ENCODE measurements at regions not wholly inside any gene's neighbourhood (a gene's known extent, or its start where the extent isn't known, plus 50 kb on each side); places are given as distances from the start of the nearest gene placed in this dataset.

DNA sequence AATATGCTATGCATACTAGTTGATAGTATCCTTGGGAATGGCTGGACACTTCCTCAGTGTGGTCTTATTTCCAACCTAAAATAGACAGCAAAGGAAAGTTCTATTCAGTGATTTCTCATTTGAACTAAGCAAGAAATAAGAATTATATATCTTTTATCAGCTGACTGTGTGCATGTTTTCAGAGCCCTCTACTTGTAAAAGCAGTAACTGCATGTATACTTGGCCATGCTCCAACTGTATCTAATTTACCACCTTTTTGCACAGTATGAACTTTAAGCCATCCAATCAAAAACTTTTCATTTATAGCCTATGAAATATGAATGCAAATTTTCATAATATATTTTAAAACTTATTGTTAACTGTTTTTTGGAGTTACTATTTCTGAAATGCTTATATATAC, 136.4 kb upstream of the PCDH9 start:
- TF ChIP-seq CTCF (IDR thresholded peaks at IDR 0.05), result no peak
- TF ChIP-seq POLR2A (IDR thresholded peaks at IDR 0.05), result no peak
- Histone ChIP-seq H3K9me3 (no peaks in the 10 kb centered on the region), H3K27me3 (no peaks in the 10 kb centered on the region), H3K36me3 (no peaks in the 10 kb centered on the region), H3K27ac (no peak overlapping the region), H3K4me3 (no peak overlapping the region), H3K4me1 (no peaks in the 10 kb centered on the region)
- DNase-seq (ENCODE audit: low spot score in 2 of 2), result no peak

DNA sequence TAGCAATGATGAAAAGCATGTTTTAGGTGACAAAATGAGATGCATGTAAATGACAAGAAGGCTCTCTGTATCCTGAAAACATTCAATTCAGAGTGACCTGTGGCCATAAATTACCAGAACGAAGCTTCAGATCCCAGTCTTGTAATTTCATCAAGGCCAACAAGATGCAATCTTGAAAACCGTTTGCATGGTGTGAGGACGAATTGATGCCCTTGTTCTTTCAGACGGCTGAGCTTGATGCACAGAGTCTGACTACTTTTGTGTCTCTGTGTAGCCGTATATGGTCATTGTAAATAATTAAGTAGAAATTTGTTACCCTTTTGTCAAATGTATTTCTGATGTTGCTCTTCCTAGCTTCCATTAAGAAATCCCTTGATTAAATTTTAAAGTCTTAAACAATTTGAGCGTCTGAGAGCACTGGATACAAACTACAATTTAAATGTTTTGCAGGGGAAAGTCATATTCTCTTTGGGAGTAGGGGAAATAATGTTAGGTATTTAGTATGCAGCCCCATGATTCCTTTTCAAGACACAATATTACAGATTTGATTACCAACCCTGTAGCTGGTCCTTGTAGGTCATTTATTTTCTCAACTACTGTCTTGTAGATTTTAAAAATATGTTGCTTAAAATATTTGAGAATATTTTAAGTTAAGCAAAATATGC, 125.8 kb upstream of the PCDH9 start:
- Histone ChIP-seq H3K27ac (no peak overlapping the region), H3K36me3 (no peaks in the 10 kb centered on the region), H3K4me1 (peaks cover 0 to 4% (median 0%) of the 10 kb centered on the region in 4 donors), H3K4me3 (no peak overlapping the region), H3K9me3 (no peaks in the 10 kb centered on the region), H3K27me3 (no peaks in the 10 kb centered on the region)
- 45 to 46% methylated on average over 6 of the region's 6 CpGs for WGBS, 2 donors
- TF ChIP-seq POLR2A (IDR thresholded peaks at IDR 0.05), result no peak
- no peak for TF ChIP-seq EP300 (IDR thresholded peaks at IDR 0.05)
- no peak for DNase-seq (ENCODE audit: low spot score in 2 of 2)

DNA sequence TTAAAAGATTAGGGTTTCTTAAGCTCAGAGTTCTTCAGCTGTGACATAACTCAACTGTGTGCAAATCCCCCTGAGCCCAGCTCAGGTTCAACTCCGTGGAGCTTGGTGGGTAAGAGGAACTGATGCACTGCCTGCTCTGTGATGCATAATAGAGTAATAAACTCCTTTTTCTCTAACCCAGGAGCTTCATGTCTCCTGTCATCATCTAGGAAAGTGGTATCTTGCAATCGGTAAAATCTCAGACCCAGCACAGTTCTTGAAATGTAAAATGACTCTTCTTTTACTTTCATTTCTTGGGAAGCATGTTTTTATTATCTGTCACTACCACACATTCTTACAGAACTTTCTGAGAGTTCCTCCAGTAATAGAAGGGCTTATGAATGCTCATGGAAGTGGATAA, 123.8 kb upstream of the PCDH9 start:
- no peak for DNase-seq (ENCODE audit: low spot score in 2 of 2)
- Histone ChIP-seq H3K4me3 (peak overlapping the region in 2 of 4 donors; percentile 8 to 14), H3K27me3 (no peaks in the 10 kb centered on the region), H3K27ac (no peak overlapping the region), H3K9me3 (no peaks in the 10 kb centered on the region), H3K4me1 (peaks cover 0 to 4% (median 0%) of the 10 kb centered on the region in 4 donors), H3K36me3 (no peaks in the 10 kb centered on the region)
- TF ChIP-seq EP300 (IDR thresholded peaks at IDR 0.05) (no peak), CTCF (IDR thresholded peaks at IDR 0.05) (no peak), POLR2A (IDR thresholded peaks at IDR 0.05) (no peak)
- 24 to 44% methylated on average over 2 of the region's 2 CpGs for WGBS, 2 donors

- Histone ChIP-seq H3K27ac (no peak overlapping the region), H3K4me1 (peaks cover 0 to 4% (median 0%) of the 10 kb centered on the region in 4 donors), H3K27me3 (no peaks in the 10 kb centered on the region), H3K4me3 (no peak overlapping the region), H3K36me3 (no peaks in the 10 kb centered on the region), H3K9me3 (no peaks in the 10 kb centered on the region)
- TF ChIP-seq CTCF (IDR thresholded peaks at IDR 0.05) (no peak), EP300 (IDR thresholded peaks at IDR 0.05) (no peak), POLR2A (IDR thresholded peaks at IDR 0.05) (no peak)
- 59 to 77% methylated on average over 1 of the region's 1 CpG for WGBS, 2 donors
- DNase-seq (ENCODE audit: low spot score in 2 of 2), result no peak
These were observed 122.9 kb upstream of the PCDH9 start for GRCh38 chr13:67353031-67353430.

DNA sequence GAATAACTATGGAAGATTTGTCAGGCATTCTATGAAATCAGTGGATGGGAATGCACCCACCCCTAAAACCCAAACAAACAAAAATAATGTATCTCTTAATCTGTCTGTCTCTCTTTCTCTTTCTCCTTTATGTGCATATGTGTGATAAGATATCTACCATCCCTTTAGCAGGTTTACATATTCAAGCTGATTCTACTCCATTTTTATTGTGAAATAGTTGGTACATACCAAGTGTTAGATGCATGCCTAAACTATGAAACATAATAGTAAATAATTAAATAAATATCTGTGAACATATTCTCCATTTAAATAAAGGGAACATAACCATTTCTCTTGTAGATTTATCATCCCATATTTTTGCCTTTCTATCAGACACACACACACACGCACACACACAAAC, 121.8 kb upstream of the PCDH9 start:
- 100% methylated on average over 1 of the region's 1 CpG for WGBS, 2 donors
- H3K4me1 ChIP-seq, result peaks cover 0 to 4% (median 0%) of the 10 kb centered on the region in 4 donors
- H3K4me3 ChIP-seq, result no peak overlapping the region

More for the DNA sequence above, 121.8 kb upstream of the PCDH9 start:
- Histone ChIP-seq H3K9me3 (no peaks in the 10 kb centered on the region), H3K27me3 (no peaks in the 10 kb centered on the region), H3K27ac (no peak overlapping the region), H3K36me3 (no peaks in the 10 kb centered on the region)
- DNase-seq (ENCODE audit: low spot score in 2 of 2), result no peak
- no peak for TF ChIP-seq EP300 (IDR thresholded peaks at IDR 0.05)
- no peak for TF ChIP-seq POLR2A (IDR thresholded peaks at IDR 0.05)
- TF ChIP-seq CTCF (IDR thresholded peaks at IDR 0.05), result no peak
